ENCODE measurements at regions not wholly inside any gene's neighbourhood (a gene's known extent, or its start where the extent isn't known, plus 50 kb on each side); places are given as distances from the start of the nearest gene placed in this dataset.

DNA sequence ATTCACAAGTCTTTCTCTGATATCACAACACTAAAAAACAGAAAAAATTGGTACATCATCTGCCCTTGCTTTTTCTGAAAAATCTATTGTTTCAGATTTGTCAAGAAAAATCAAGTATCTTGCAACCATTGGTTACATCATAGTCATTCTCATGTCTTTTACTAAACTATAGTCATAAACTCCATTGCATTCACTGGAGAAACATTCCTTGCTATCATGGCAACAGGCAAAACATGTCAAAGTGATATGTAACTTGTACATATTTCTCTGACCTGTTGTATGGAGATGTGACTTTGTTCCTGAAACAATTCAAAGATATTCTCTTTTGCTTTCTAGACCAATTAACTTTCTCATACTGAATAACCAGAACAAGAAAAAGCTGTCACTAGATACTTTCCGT lies 121.9 kb upstream of the ANK2 start:
- Mint-ChIP-seq H3K9me3 (ENCODE audit: low read depth, unreplicated experiment) (no peaks in the 10 kb centered on the region), H3K4me1 (ENCODE audit: low read depth, unreplicated experiment) (no peaks in the 10 kb centered on the region), H3K36me3 (ENCODE audit: insufficient read depth, unreplicated experiment) (no peaks in the 10 kb centered on the region), H3K27ac (ENCODE audit: unreplicated experiment) (no peak overlapping the region), H3K4me3 (ENCODE audit: low read depth, unreplicated experiment) (no peak overlapping the region), H3K27me3 (ENCODE audit: unreplicated experiment) (no peaks in the 10 kb centered on the region)
- intact Hi-C loops (cut with micrococcal nuclease; ENCODE audit: unreplicated experiment): no loop called here
- CTCF ChIA-PET: no interaction called here
- TF ChIP-seq, protein P1, sequence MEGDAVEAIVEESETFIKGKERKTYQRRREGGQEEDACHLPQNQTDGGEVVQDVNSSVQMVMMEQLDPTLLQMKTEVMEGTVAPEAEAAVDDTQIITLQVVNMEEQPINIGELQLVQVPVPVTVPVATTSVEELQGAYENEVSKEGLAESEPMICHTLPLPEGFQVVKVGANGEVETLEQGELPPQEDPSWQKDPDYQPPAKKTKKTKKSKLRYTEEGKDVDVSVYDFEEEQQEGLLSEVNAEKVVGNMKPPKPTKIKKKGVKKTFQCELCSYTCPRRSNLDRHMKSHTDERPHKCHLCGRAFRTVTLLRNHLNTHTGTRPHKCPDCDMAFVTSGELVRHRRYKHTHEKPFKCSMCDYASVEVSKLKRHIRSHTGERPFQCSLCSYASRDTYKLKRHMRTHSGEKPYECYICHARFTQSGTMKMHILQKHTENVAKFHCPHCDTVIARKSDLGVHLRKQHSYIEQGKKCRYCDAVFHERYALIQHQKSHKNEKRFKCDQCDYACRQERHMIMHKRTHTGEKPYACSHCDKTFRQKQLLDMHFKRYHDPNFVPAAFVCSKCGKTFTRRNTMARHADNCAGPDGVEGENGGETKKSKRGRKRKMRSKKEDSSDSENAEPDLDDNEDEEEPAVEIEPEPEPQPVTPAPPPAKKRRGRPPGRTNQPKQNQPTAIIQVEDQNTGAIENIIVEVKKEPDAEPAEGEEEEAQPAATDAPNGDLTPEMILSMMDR (IDR thresholded peaks at IDR 0.05; ENCODE audit: unreplicated experiment): no peak
- no peak for DNase-seq
- BruUV-seq (replicated peaks): no TSS peak

DNA sequence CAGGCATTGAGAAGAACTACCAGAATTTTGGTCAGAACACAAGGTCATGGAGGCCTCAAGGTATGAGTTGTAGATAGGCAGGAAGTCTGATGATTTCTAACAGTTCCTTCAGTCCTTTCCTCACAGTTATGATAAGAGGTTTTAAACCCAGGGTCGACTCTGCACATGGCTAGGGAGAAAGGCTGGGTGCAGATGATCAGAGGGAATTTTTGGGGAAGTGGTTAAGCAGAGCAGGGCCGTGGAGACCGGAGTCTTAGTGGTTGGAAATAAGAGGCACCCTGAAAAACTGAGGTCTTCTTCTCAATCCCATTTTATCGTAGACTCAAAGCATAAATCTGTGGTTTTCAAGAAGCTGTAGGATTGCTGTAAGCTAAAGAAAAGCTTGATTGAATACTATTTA lies 118.5 kb upstream of the ANK2 start:
- H3K9me3 Mint-ChIP-seq (ENCODE audit: low read depth, unreplicated experiment): no peaks in the 10 kb centered on the region
- DNase-seq: no peak
- TF ChIP-seq, protein P1 (IDR thresholded peaks at IDR 0.05; ENCODE audit: unreplicated experiment): no peak
- H3K27ac Mint-ChIP-seq (ENCODE audit: unreplicated experiment): no peak overlapping the region
- no peaks in the 10 kb centered on the region for H3K27me3 Mint-ChIP-seq (ENCODE audit: unreplicated experiment)
- H3K36me3 Mint-ChIP-seq (ENCODE audit: insufficient read depth, unreplicated experiment): no peaks in the 10 kb centered on the region
- intact Hi-C loops (cut with micrococcal nuclease; ENCODE audit: unreplicated experiment): no loop called here
- CTCF ChIA-PET: interaction anchor here (0.6 kb wide), 1 partner anchor 232 kb away, joined by 5 read pairs; no protein-coding TSS in a partner anchor
- H3K4me1 Mint-ChIP-seq (ENCODE audit: low read depth, unreplicated experiment): no peaks in the 10 kb centered on the region
- no peak overlapping the region for H3K4me3 Mint-ChIP-seq (ENCODE audit: low read depth, unreplicated experiment)
- no TSS peak for BruUV-seq (replicated peaks)

- Mint-ChIP-seq H3K27ac (ENCODE audit: unreplicated experiment) (no peak overlapping the region), H3K4me1 (ENCODE audit: low read depth, unreplicated experiment) (no peaks in the 10 kb centered on the region), H3K4me3 (ENCODE audit: low read depth, unreplicated experiment) (no peak overlapping the region), H3K27me3 (ENCODE audit: unreplicated experiment) (no peaks in the 10 kb centered on the region), H3K9me3 (ENCODE audit: low read depth, unreplicated experiment) (no peaks in the 10 kb centered on the region), H3K36me3 (ENCODE audit: insufficient read depth, unreplicated experiment) (no peaks in the 10 kb centered on the region)
- TF ChIP-seq, protein P1 (IDR thresholded peaks at IDR 0.05; ENCODE audit: unreplicated experiment): no peak
- CTCF ChIA-PET: no interaction called here
- no TSS peak for BruUV-seq (replicated peaks)
- DNase-seq: no peak
- intact Hi-C loops (cut with micrococcal nuclease; ENCODE audit: unreplicated experiment): no loop called here
These were observed 115.7 kb upstream of the ANK2 start for GRCh38 chr4:112933790-112934189.

GRCh38 chr4:112938461-112939058 lies 110.9 kb upstream of the ANK2 start:
- H3K4me3 Mint-ChIP-seq (ENCODE audit: low read depth, unreplicated experiment): no peak overlapping the region
- intact Hi-C loops (cut with micrococcal nuclease; ENCODE audit: unreplicated experiment): loop anchor here (1.0 to 2.0 kb wide), 3 partner anchors 85 to 306 kb away; no protein-coding TSS in a partner anchor
- no peaks in the 10 kb centered on the region for H3K27me3 Mint-ChIP-seq (ENCODE audit: unreplicated experiment)
- TF ChIP-seq, protein P1 (IDR thresholded peaks at IDR 0.05; ENCODE audit: unreplicated experiment): peak; percentile 21
- no peak for DNase-seq
- no peaks in the 10 kb centered on the region for H3K4me1 Mint-ChIP-seq (ENCODE audit: low read depth, unreplicated experiment)
- H3K27ac Mint-ChIP-seq (ENCODE audit: unreplicated experiment): no peak overlapping the region
- H3K9me3 Mint-ChIP-seq (ENCODE audit: low read depth, unreplicated experiment): no peaks in the 10 kb centered on the region
- no peaks in the 10 kb centered on the region for H3K36me3 Mint-ChIP-seq (ENCODE audit: insufficient read depth, unreplicated experiment)
- CTCF ChIA-PET: interaction anchor here (0.6 to 1.0 kb wide), 5 partner anchors 36 to 200 kb away, joined by 3 to 4 read pairs (median 3); no protein-coding TSS in a partner anchor
- no TSS peak for BruUV-seq (replicated peaks)
